ENCODE measurements at regions not wholly inside any gene's neighbourhood (a gene's known extent, or its start where the extent isn't known, plus 50 kb on each side); places are given as distances from the start of the nearest gene placed in this dataset.

DNA sequence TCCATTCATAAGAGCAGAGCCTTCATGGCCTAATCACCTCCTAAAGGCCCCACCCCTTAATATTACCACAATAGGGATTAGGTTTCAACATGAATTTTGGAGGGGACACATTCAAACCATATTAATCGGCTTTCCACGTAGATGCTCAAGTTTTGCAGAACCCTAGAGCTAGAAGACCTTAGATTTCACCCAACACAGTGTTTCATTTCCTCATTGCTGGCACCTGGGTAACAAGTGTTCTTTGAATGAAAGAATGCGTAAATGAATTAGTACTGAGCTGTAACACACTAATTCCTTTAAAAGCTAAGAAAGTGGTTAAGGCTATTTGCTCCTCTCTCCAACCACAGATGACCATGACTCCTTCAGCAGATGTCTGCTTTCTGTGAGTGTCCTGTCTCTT lies 252.5 kb downstream of the SMAD2 start (continued):
- TF ChIP-seq, protein P1, sequence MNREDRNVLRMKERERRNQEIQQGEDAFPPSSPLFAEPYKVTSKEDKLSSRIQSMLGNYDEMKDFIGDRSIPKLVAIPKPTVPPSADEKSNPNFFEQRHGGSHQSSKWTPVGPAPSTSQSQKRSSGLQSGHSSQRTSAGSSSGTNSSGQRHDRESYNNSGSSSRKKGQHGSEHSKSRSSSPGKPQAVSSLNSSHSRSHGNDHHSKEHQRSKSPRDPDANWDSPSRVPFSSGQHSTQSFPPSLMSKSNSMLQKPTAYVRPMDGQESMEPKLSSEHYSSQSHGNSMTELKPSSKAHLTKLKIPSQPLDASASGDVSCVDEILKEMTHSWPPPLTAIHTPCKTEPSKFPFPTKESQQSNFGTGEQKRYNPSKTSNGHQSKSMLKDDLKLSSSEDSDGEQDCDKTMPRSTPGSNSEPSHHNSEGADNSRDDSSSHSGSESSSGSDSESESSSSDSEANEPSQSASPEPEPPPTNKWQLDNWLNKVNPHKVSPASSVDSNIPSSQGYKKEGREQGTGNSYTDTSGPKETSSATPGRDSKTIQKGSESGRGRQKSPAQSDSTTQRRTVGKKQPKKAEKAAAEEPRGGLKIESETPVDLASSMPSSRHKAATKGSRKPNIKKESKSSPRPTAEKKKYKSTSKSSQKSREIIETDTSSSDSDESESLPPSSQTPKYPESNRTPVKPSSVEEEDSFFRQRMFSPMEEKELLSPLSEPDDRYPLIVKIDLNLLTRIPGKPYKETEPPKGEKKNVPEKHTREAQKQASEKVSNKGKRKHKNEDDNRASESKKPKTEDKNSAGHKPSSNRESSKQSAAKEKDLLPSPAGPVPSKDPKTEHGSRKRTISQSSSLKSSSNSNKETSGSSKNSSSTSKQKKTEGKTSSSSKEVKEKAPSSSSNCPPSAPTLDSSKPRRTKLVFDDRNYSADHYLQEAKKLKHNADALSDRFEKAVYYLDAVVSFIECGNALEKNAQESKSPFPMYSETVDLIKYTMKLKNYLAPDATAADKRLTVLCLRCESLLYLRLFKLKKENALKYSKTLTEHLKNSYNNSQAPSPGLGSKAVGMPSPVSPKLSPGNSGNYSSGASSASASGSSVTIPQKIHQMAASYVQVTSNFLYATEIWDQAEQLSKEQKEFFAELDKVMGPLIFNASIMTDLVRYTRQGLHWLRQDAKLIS (CRISPR knock-in tag; IDR thresholded peaks at IDR 0.05), result no peak
- TF ChIP-seq TFAM (CRISPR knock-in tag; conservative IDR thresholded peaks at IDR 0.05) (no peak), CCAR2 (IDR thresholded peaks at IDR 0.05; ENCODE audit: low read depth, low read length) (no peak), POLR2G (IDR thresholded peaks at IDR 0.05; ENCODE audit: low read depth, low read length) (no peak), SRF (CRISPR knock-in tag; IDR thresholded peaks at IDR 0.05) (no peak)
- TF ChIP-seq, protein P2, sequence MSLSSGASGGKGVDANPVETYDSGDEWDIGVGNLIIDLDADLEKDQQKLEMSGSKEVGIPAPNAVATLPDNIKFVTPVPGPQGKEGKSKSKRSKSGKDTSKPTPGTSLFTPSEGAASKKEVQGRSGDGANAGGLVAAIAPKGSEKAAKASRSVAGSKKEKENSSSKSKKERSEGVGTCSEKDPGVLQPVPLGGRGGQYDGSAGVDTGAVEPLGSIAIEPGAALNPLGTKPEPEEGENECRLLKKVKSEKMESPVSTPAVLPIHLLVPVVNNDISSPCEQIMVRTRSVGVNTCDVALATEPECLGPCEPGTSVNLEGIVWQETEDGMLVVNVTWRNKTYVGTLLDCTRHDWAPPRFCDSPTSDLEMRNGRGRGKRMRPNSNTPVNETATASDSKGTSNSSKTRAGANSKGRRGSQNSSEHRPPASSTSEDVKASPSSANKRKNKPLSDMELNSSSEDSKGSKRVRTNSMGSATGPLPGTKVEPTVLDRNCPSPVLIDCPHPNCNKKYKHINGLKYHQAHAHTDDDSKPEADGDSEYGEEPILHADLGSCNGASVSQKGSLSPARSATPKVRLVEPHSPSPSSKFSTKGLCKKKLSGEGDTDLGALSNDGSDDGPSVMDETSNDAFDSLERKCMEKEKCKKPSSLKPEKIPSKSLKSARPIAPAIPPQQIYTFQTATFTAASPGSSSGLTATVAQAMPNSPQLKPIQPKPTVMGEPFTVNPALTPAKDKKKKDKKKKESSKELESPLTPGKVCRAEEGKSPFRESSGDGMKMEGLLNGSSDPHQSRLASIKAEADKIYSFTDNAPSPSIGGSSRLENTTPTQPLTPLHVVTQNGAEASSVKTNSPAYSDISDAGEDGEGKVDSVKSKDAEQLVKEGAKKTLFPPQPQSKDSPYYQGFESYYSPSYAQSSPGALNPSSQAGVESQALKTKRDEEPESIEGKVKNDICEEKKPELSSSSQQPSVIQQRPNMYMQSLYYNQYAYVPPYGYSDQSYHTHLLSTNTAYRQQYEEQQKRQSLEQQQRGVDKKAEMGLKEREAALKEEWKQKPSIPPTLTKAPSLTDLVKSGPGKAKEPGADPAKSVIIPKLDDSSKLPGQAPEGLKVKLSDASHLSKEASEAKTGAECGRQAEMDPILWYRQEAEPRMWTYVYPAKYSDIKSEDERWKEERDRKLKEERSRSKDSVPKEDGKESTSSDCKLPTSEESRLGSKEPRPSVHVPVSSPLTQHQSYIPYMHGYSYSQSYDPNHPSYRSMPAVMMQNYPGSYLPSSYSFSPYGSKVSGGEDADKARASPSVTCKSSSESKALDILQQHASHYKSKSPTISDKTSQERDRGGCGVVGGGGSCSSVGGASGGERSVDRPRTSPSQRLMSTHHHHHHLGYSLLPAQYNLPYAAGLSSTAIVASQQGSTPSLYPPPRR (CRISPR knock-in tag; IDR thresholded peaks at IDR 0.05; ENCODE audit: borderline replicate concordance), result no peak
- TF ChIP-seq, protein P3, sequence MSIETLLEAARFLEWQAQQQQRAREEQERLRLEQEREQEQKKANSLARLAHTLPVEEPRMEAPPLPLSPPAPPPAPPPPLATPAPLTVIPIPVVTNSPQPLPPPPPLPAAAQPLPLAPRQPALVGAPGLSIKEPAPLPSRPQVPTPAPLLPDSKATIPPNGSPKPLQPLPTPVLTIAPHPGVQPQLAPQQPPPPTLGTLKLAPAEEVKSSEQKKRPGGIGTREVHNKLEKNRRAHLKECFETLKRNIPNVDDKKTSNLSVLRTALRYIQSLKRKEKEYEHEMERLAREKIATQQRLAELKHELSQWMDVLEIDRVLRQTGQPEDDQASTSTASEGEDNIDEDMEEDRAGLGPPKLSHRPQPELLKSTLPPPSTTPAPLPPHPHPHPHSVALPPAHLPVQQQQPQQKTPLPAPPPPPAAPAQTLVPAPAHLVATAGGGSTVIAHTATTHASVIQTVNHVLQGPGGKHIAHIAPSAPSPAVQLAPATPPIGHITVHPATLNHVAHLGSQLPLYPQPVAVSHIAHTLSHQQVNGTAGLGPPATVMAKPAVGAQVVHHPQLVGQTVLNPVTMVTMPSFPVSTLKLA (conservative IDR thresholded peaks at IDR 0.05), result no peak
- TF ChIP-seq, protein P4, sequence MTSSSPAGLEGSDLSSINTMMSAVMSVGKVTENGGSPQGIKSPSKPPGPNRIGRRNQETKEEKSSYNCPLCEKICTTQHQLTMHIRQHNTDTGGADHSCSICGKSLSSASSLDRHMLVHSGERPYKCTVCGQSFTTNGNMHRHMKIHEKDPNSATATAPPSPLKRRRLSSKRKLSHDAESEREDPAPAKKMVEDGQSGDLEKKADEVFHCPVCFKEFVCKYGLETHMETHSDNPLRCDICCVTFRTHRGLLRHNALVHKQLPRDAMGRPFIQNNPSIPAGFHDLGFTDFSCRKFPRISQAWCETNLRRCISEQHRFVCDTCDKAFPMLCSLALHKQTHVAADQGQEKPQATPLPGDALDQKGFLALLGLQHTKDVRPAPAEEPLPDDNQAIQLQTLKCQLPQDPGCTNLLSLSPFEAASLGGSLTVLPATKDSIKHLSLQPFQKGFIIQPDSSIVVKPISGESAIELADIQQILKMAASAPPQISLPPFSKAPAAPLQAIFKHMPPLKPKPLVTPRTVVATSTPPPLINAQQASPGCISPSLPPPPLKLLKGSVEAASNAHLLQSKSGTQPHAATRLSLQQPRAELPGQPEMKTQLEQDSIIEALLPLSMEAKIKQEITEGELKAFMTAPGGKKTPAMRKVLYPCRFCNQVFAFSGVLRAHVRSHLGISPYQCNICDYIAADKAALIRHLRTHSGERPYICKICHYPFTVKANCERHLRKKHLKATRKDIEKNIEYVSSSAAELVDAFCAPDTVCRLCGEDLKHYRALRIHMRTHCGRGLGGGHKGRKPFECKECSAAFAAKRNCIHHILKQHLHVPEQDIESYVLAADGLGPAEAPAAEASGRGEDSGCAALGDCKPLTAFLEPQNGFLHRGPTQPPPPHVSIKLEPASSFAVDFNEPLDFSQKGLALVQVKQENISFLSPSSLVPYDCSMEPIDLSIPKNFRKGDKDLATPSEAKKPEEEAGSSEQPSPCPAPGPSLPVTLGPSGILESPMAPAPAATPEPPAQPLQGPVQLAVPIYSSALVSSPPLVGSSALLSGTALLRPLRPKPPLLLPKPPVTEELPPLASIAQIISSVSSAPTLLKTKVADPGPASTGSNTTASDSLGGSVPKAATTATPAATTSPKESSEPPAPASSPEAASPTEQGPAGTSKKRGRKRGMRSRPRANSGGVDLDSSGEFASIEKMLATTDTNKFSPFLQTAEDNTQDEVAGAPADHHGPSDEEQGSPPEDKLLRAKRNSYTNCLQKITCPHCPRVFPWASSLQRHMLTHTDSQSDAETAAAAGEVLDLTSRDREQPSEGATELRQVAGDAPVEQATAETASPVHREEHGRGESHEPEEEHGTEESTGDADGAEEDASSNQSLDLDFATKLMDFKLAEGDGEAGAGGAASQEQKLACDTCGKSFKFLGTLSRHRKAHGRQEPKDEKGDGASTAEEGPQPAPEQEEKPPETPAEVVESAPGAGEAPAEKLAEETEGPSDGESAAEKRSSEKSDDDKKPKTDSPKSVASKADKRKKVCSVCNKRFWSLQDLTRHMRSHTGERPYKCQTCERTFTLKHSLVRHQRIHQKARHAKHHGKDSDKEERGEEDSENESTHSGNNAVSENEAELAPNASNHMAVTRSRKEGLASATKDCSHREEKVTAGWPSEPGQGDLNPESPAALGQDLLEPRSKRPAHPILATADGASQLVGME (CRISPR knock-in tag; IDR thresholded peaks at IDR 0.05), result no peak

Measured in K562 (cell line).